ENCODE measurements at regions not wholly inside any gene's neighbourhood (a gene's known extent, or its start where the extent isn't known, plus 50 kb on each side); places are given as distances from the start of the nearest gene placed in this dataset.
"Not testable (repeated sequence)": the region's sequence is repeated elsewhere in the genome, so short reads cannot be mapped to it uniquely, and the experiment has no call there.

DNA sequence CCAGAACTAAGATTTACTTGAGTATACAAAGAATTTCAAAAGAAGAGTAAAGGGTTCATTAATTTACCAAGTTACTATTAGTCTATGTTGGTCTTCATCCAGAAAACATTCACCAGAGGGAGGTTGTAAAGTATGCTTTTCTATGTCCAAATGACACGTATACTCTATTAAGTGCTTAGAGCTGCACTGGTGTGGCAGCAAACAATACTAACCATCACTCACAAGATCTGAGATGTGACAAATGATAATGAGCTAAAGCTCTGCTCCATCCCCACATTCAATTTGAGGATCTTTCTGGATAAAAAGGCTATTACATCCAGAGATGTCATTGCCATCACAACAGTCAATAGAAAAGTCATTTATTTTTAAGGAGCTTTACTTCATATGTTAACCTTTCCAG lies 926.5 kb upstream of the KLHL29 start:
- intact Hi-C loops (cut with DNase I): no loop called here
- H3K36me3 ChIP-seq (ENCODE audit: insufficient read depth in 1 of 2, low read depth in 1 of 2): no peaks in the 10 kb centered on the region
- no peak for DNase-seq
- no peaks in the 10 kb centered on the region for H3K27me3 ChIP-seq (ENCODE audit: insufficient read depth in 3 of 3, low read length in 2 of 3)
- no peak for TF ChIP-seq CTCF (IDR thresholded peaks at IDR 0.05)
- H3K4me1 ChIP-seq: no peaks in the 10 kb centered on the region
- H3K4me3 ChIP-seq: no peak overlapping the region
- ATAC-seq: no peak
- 72 to 84% (median 77%) methylated on average over 1 of the region's 1 CpG for WGBS, 3 donors
- no peak overlapping the region for H3K27ac ChIP-seq
- H3K9me3 ChIP-seq: no peaks in the 10 kb centered on the region

DNA sequence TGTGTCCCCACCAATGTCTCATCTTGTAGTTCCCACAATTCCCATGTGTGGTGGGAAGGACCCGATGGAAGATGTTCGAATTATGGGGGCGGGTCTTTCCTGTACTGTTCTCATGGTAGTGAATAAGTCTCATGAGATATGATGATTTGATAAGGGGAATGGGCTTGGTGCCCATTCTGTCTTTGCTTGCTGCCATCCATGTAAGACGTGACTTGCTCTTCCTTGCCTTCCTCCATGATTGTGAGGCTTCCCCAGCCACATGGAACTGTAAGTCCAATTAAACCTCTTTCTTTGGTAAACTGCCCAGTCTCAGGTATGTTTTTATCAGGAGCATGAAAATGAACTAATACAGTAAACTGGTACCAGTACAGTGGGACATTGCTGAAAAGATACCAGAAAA lies 909.9 kb upstream of the KLHL29 start:
- not testable (repeated sequence) for H3K27ac ChIP-seq

DNA sequence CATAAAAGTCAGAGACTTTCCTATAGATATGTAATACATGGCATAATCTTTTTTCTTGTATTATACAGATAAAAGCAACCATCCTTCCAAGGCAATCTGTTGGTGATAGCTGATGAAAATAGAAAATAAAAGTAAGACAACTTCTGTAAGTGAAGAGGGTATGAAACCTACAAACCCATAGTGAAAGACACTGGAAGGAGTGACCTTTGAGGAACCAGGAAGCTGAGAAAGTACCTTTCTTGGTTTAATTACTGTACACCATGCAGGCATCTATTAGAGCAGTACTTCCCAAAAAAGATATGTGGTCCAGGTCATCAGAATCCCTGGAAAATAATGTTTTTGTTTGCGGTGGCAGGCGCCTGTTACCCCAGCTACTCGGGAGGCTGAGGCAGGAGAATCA lies 906.6 kb upstream of the KLHL29 start:
- WGBS, 3 donors: 86 to 91% (median 91%) methylated on average over 3 of the region's 3 CpGs
- intact Hi-C loops (cut with DNase I): no loop called here
- Histone ChIP-seq H3K36me3 (ENCODE audit: insufficient read depth in 1 of 2, low read depth in 1 of 2) (no peaks in the 10 kb centered on the region), H3K4me3 (no peak overlapping the region), H3K27me3 (ENCODE audit: insufficient read depth in 3 of 3, low read length in 2 of 3) (no peaks in the 10 kb centered on the region), H3K9me3 (no peaks in the 10 kb centered on the region), H3K4me1 (no peaks in the 10 kb centered on the region), H3K27ac (no peak overlapping the region)
- no peak for DNase-seq
- ATAC-seq: no peak
- no peak for TF ChIP-seq CTCF (IDR thresholded peaks at IDR 0.05)

More for the DNA sequence above, 909.9 kb upstream of the KLHL29 start:
- H3K27me3 ChIP-seq (ENCODE audit: insufficient read depth in 3 of 3, low read length in 2 of 3); H3K36me3 ChIP-seq (ENCODE audit: insufficient read depth in 1 of 2, low read depth in 1 of 2); H3K4me3 ChIP-seq; DNase-seq; intact Hi-C loops (cut with DNase I); ATAC-seq; H3K9me3 ChIP-seq; H3K4me1 ChIP-seq: not testable (repeated sequence)
- 79 to 84% (median 82%) methylated on average over 4 of the region's 4 CpGs for WGBS, 3 donors

- H3K4me3 ChIP-seq: no peak overlapping the region
- TF ChIP-seq CTCF (IDR thresholded peaks at IDR 0.05): no peak
- intact Hi-C loops (cut with DNase I): no loop called here
- no peaks in the 10 kb centered on the region for H3K27me3 ChIP-seq (ENCODE audit: insufficient read depth in 3 of 3, low read length in 2 of 3)
- WGBS, 3 donors: 61 to 70% (median 68%) methylated on average over 6 of the region's 6 CpGs
- ATAC-seq: peak in 3 of 4 donors; percentile 46 to 71 (median 71)
- no peaks in the 10 kb centered on the region for H3K4me1 ChIP-seq
- no peaks in the 10 kb centered on the region for H3K9me3 ChIP-seq
- H3K27ac ChIP-seq: no peak overlapping the region
- no peaks in the 10 kb centered on the region for H3K36me3 ChIP-seq (ENCODE audit: insufficient read depth in 1 of 2, low read depth in 1 of 2)
- peak in 1 of 2 donors; percentile 18 for DNase-seq
These were observed 903.3 kb upstream of the KLHL29 start for GRCh38 chr2:22481486-22482259.

GRCh38 chr2:22483036-22483435 lies 901.9 kb upstream of the KLHL29 start:
- ATAC-seq: no peak
- intact Hi-C loops (cut with DNase I): no loop called here
- 65 to 71% (median 66%) methylated on average over 2 of the region's 2 CpGs for WGBS, 3 donors
- Histone ChIP-seq H3K9me3 (no peaks in the 10 kb centered on the region), H3K36me3 (ENCODE audit: insufficient read depth in 1 of 2, low read depth in 1 of 2) (no peaks in the 10 kb centered on the region), H3K27me3 (ENCODE audit: insufficient read depth in 3 of 3, low read length in 2 of 3) (no peaks in the 10 kb centered on the region), H3K27ac (no peak overlapping the region), H3K4me3 (no peak overlapping the region), H3K4me1 (no peaks in the 10 kb centered on the region)
- no peak for TF ChIP-seq CTCF (IDR thresholded peaks at IDR 0.05)
- DNase-seq: no peak

Data from psoas muscle (tissue), 7 donors.